ENCODE measurements at regions not wholly inside any gene's neighbourhood (a gene's known extent, or its start where the extent isn't known, plus 50 kb on each side); places are given as distances from the start of the nearest gene placed in this dataset.

GRCh38 chr2:153213022-153213421 is 265.5 kb downstream of the RPRM start:
- DNase-seq (ENCODE audit: low spot score), result no peak
- TF ChIP-seq CTCF (IDR thresholded peaks at IDR 0.05; ENCODE audit: unreplicated experiment), result no peak
- Mint-ChIP-seq H3K27me3 (ENCODE audit: unreplicated experiment) (no peaks in the 10 kb centered on the region), H3K27ac (ENCODE audit: unreplicated experiment) (no peak overlapping the region), H3K36me3 (ENCODE audit: low read depth, unreplicated experiment) (no peaks in the 10 kb centered on the region), H3K4me3 (ENCODE audit: unreplicated experiment) (no peak overlapping the region), H3K9me3 (ENCODE audit: unreplicated experiment) (no peaks in the 10 kb centered on the region), H3K4me1 (ENCODE audit: unreplicated experiment) (no peaks in the 10 kb centered on the region)

- no peak for TF ChIP-seq CTCF (IDR thresholded peaks at IDR 0.05; ENCODE audit: unreplicated experiment)
- Mint-ChIP-seq H3K27ac (ENCODE audit: unreplicated experiment) (no peak overlapping the region), H3K4me3 (ENCODE audit: unreplicated experiment) (no peak overlapping the region), H3K9me3 (ENCODE audit: unreplicated experiment) (no peaks in the 10 kb centered on the region), H3K27me3 (ENCODE audit: unreplicated experiment) (peaks cover 5% of the 10 kb centered on the region), H3K4me1 (ENCODE audit: unreplicated experiment) (no peaks in the 10 kb centered on the region), H3K36me3 (ENCODE audit: low read depth, unreplicated experiment) (peaks cover 8% of the 10 kb centered on the region)
- DNase-seq (ENCODE audit: low spot score), result no peak
Measured at GRCh38 chr2:153197402-153198386, 280.9 kb downstream of the RPRM start.

- peaks cover 8% of the 10 kb centered on the region for H3K36me3 Mint-ChIP-seq (ENCODE audit: low read depth, unreplicated experiment)
- no peak for DNase-seq (ENCODE audit: low spot score)
- H3K27ac Mint-ChIP-seq (ENCODE audit: unreplicated experiment), result no peak overlapping the region
- no peak overlapping the region for H3K4me3 Mint-ChIP-seq (ENCODE audit: unreplicated experiment)
- no peaks in the 10 kb centered on the region for H3K9me3 Mint-ChIP-seq (ENCODE audit: unreplicated experiment)
- H3K4me1 Mint-ChIP-seq (ENCODE audit: unreplicated experiment), result no peaks in the 10 kb centered on the region
- no peak for TF ChIP-seq CTCF (IDR thresholded peaks at IDR 0.05; ENCODE audit: unreplicated experiment)
- H3K27me3 Mint-ChIP-seq (ENCODE audit: unreplicated experiment), result peaks cover 5% of the 10 kb centered on the region
Measured at GRCh38 chr2:153196378-153197058, 282.0 kb downstream of the RPRM start.

- no peaks in the 10 kb centered on the region for H3K4me1 Mint-ChIP-seq (ENCODE audit: unreplicated experiment)
- no peaks in the 10 kb centered on the region for H3K9me3 Mint-ChIP-seq (ENCODE audit: unreplicated experiment)
- DNase-seq (ENCODE audit: low spot score), result no peak
- TF ChIP-seq CTCF (IDR thresholded peaks at IDR 0.05; ENCODE audit: unreplicated experiment), result no peak
- H3K27me3 Mint-ChIP-seq (ENCODE audit: unreplicated experiment), result peaks cover 5% of the 10 kb centered on the region
- H3K27ac Mint-ChIP-seq (ENCODE audit: unreplicated experiment), result no peak overlapping the region
- H3K36me3 Mint-ChIP-seq (ENCODE audit: low read depth, unreplicated experiment), result peaks cover 8% of the 10 kb centered on the region
- H3K4me3 Mint-ChIP-seq (ENCODE audit: unreplicated experiment), result no peak overlapping the region
Measured at GRCh38 chr2:153195342-153195741, 283.2 kb downstream of the RPRM start.
